ENCODE measurements at regions not wholly inside any gene's neighbourhood (a gene's known extent, or its start where the extent isn't known, plus 50 kb on each side); places are given as distances from the start of the nearest gene placed in this dataset.

DNA sequence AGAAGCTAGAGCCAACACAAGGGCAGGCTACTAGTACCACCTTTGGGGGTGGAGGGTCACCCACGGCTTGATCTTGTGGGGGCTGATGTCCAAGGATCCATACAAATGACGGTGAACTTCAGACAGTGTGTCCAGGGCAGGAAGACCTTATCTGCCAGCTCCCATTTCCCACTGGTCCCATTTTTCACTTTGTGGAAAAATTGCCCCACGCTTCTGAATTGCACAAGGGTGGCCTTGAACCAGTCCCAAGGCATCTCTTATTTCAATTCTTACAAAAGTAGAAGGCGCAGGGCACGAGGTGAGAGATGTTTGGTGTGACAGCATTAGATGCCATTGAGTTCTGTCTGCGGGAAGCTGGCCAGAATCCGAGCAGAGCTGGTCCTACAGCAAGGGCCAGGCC lies 252.7 kb upstream of the CELF2 start:
- H3K27me3 ChIP-seq, result no peaks in the 10 kb centered on the region
- H3K4me1 ChIP-seq, result no peaks in the 10 kb centered on the region
- no peaks in the 10 kb centered on the region for H3K36me3 ChIP-seq
- DNase-seq, result no peak
- H3K4me3 ChIP-seq, result no peak overlapping the region
- H3K9me3 ChIP-seq, result no peaks in the 10 kb centered on the region
- no peak for TF ChIP-seq POLR2A (IDR thresholded peaks at IDR 0.05)
- TF ChIP-seq, protein P1, sequence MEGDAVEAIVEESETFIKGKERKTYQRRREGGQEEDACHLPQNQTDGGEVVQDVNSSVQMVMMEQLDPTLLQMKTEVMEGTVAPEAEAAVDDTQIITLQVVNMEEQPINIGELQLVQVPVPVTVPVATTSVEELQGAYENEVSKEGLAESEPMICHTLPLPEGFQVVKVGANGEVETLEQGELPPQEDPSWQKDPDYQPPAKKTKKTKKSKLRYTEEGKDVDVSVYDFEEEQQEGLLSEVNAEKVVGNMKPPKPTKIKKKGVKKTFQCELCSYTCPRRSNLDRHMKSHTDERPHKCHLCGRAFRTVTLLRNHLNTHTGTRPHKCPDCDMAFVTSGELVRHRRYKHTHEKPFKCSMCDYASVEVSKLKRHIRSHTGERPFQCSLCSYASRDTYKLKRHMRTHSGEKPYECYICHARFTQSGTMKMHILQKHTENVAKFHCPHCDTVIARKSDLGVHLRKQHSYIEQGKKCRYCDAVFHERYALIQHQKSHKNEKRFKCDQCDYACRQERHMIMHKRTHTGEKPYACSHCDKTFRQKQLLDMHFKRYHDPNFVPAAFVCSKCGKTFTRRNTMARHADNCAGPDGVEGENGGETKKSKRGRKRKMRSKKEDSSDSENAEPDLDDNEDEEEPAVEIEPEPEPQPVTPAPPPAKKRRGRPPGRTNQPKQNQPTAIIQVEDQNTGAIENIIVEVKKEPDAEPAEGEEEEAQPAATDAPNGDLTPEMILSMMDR (IDR thresholded peaks at IDR 0.05), result no peak
- H3K27ac ChIP-seq, result no peak overlapping the region

GRCh38 chr10:10772411-10772810 lies 245.3 kb upstream of the CELF2 start:
- DNase-seq, result no peak
- H3K27ac ChIP-seq, result no peak overlapping the region
- H3K4me3 ChIP-seq, result no peak overlapping the region
- H3K36me3 ChIP-seq, result no peaks in the 10 kb centered on the region
- H3K9me3 ChIP-seq, result no peaks in the 10 kb centered on the region
- H3K4me1 ChIP-seq, result no peaks in the 10 kb centered on the region
- TF ChIP-seq, protein P1 (IDR thresholded peaks at IDR 0.05), result no peak
- no peak for TF ChIP-seq POLR2A (IDR thresholded peaks at IDR 0.05)
- H3K27me3 ChIP-seq, result no peaks in the 10 kb centered on the region

- Histone ChIP-seq H3K36me3 (no peaks in the 10 kb centered on the region), H3K9me3 (no peaks in the 10 kb centered on the region), H3K27me3 (no peaks in the 10 kb centered on the region), H3K4me1 (no peaks in the 10 kb centered on the region), H3K4me3 (no peak overlapping the region), H3K27ac (no peak overlapping the region)
- no peak for DNase-seq
- no peak for TF ChIP-seq POLR2A (IDR thresholded peaks at IDR 0.05)
- TF ChIP-seq, protein P1 (IDR thresholded peaks at IDR 0.05), result no peak
These were observed 244.7 kb upstream of the CELF2 start for GRCh38 chr10:10772874-10773508.

DNA sequence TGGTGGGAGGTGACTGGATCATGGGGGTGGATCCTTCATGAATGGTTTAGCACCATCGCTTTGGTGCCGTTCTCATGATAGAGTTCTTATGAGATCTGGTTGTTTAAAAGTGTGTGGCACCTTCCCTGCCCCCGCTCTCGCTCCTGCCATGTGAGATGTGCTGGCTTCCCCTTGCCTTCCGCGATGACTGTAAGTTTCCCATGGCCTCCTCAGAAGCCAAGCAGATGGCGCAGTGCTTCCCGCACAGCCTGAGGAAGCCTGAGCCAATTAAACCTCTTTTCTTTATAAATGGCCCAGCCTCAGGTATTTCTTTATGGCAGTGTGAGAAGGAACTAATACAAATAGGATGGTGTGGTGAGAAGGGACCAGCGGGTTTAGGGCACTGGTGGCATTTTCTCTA lies 243.3 kb upstream of the CELF2 start:
- no peaks in the 10 kb centered on the region for H3K9me3 ChIP-seq
- TF ChIP-seq, protein P1 (IDR thresholded peaks at IDR 0.05), result no peak
- no peak for TF ChIP-seq POLR2A (IDR thresholded peaks at IDR 0.05)
- no peaks in the 10 kb centered on the region for H3K36me3 ChIP-seq
- H3K4me1 ChIP-seq, result no peaks in the 10 kb centered on the region
- DNase-seq, result no peak
- no peak overlapping the region for H3K4me3 ChIP-seq
- H3K27ac ChIP-seq, result no peak overlapping the region
- H3K27me3 ChIP-seq, result no peaks in the 10 kb centered on the region

DNA sequence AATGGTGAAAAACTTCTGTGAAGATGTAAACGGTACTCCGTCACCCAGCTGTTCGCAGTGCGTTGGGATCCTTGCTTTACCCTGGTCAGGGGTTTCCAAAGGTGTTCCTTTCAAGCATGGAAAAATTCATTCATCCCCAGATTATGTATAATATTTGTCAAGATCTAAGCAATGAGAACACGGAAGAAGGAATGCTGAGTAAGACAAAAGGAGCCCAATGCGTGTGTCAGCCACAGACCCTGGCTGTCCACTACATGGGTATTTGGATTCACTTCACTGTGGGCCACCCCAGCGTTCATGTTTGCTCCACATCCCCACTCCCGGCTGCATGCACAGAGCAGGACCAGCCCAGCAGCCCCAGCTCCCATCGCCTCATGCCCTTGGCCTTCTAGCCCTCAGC lies 241.3 kb upstream of the CELF2 start:
- H3K9me3 ChIP-seq, result no peaks in the 10 kb centered on the region
- TF ChIP-seq, protein P1 (IDR thresholded peaks at IDR 0.05), result no peak
- no peak for TF ChIP-seq POLR2A (IDR thresholded peaks at IDR 0.05)
- H3K4me3 ChIP-seq, result no peak overlapping the region
- H3K27ac ChIP-seq, result no peak overlapping the region
- no peaks in the 10 kb centered on the region for H3K27me3 ChIP-seq
- H3K36me3 ChIP-seq, result no peaks in the 10 kb centered on the region
- H3K4me1 ChIP-seq, result no peaks in the 10 kb centered on the region
- DNase-seq, result no peak

- H3K27ac ChIP-seq, result no peak overlapping the region
These were observed 240.4 kb upstream of the CELF2 start for GRCh38 chr10:10777279-10777678.

More at GRCh38 chr10:10777279-10777678, 240.4 kb upstream of the CELF2 start:
- Histone ChIP-seq H3K36me3 (no peaks in the 10 kb centered on the region), H3K4me1 (no peaks in the 10 kb centered on the region), H3K4me3 (no peak overlapping the region), H3K9me3 (no peaks in the 10 kb centered on the region), H3K27me3 (no peaks in the 10 kb centered on the region)
- no peak for TF ChIP-seq POLR2A (IDR thresholded peaks at IDR 0.05)
- TF ChIP-seq, protein P1 (IDR thresholded peaks at IDR 0.05), result no peak
- DNase-seq, result no peak
